PC-3 (cell line): ENCODE measurements at regions not wholly inside any gene's neighbourhood (a gene's known extent, or its start where the extent isn't known, plus 50 kb on each side); places are given as distances from the start of the nearest gene placed in this dataset.

ENCODE experiments used
- EZH2 ChIP-seq: fragments of 300-600 bp; sonication (generic); IDR thresholded peaks from one replicate; pipeline ENCODE4 v1.6.1; 2017; ENCODE audit warnings: antibody characterized with exemption, mild to moderate bottlenecking, low read length; ENCODE audit not compliant: unreplicated experiment
- TF ChIP-seq, protein P1 (sequence below): fragments of 300-600 bp; sonication (generic); conservative IDR thresholded peaks from 2 replicates; pipeline ENCODE4 v1.5.1; 2017; ENCODE audit warnings: antibody characterized with exemption, low read depth, mild to moderate bottlenecking, low read length

DNA sequence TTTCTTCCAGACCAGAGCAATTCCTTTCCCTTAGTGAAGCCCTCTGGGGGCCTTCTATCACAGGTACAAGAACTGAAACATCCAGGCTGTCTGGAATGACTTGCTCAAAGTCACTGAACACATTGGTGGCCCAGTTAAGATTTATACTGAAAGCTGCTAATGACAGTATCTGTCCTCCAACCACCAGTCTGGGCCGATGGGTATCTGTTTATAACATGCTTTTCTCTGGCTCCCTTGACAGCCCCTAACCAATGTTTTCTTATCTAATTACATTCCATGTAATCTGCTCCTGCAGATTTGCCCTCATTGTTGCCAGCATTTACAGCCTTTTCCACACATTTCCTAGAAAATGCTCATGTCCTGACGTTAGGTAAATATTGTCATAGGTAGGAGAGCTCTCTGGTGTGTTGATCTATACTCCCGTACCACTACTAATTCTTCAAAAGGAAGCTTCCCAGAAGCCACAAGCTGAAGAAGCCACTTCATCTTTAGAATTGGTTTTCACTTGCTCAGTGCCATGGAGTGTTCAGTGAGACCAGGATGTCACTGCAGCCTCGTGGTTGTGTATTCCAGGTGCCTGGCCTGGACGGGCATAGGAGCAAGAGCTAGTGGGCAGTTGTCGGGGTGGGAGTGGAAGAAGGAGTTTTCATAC lies 163.9 kb downstream of the TSEN15 start:
- TF ChIP-seq, protein P1, sequence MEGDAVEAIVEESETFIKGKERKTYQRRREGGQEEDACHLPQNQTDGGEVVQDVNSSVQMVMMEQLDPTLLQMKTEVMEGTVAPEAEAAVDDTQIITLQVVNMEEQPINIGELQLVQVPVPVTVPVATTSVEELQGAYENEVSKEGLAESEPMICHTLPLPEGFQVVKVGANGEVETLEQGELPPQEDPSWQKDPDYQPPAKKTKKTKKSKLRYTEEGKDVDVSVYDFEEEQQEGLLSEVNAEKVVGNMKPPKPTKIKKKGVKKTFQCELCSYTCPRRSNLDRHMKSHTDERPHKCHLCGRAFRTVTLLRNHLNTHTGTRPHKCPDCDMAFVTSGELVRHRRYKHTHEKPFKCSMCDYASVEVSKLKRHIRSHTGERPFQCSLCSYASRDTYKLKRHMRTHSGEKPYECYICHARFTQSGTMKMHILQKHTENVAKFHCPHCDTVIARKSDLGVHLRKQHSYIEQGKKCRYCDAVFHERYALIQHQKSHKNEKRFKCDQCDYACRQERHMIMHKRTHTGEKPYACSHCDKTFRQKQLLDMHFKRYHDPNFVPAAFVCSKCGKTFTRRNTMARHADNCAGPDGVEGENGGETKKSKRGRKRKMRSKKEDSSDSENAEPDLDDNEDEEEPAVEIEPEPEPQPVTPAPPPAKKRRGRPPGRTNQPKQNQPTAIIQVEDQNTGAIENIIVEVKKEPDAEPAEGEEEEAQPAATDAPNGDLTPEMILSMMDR = no peak
- TF ChIP-seq EZH2 = no peak
